Adrenal gland (tissue), 9 donors: ENCODE measurements at regions not wholly inside any gene's neighbourhood (a gene's known extent, or its start where the extent isn't known, plus 50 kb on each side); places are given as distances from the start of the nearest gene placed in this dataset.

Source experiments
- DNase-seq, 7 donors: peaks; one replicate each; pipeline ENCODE4 v3.0.0-alpha.2; 2019 to 2020
- H3K27ac ChIP-seq, 5 donors: fragments of 200-600 bp; sonication (generic) in 4 of 5; 1 replicate in 3 of 5; 2 replicates in 2 of 5; pipeline versions ENCODE4 v1.5.1 to v1.8.0; 2016 to 2020; ENCODE audit warnings: mild to moderate bottlenecking in 1 of 5
- H3K27me3 ChIP-seq: fragments of 200-600 bp; 2 replicates; pipeline ENCODE4 v1.8.0; 2021
- H3K36me3 ChIP-seq, 2 donors: fragments of 200-600 bp; replicated peaks in 1 of 2; 1 replicate in 1 of 2; 2 replicates in 1 of 2; pipeline versions ENCODE4 v1.5.1 to v1.8.0; 2018 to 2022
- H3K4me1 ChIP-seq, 2 donors: fragments of 200-600 bp; replicated peaks in 1 of 2; 1 replicate in 1 of 2; 2 replicates in 1 of 2; pipeline versions ENCODE4 v1.5.1 to v1.8.0; 2018 to 2021
- H3K4me3 ChIP-seq, 4 donors: fragments of 200-600 bp; sonication (generic) in 3 of 4; one replicate each; pipeline ENCODE4 v1.5.1; 2016 to 2018
- H3K9me3 ChIP-seq, 3 donors: fragments of 200-600 bp; sonication (generic) in 1 of 3; replicated peaks in 1 of 3; 1 replicate in 2 of 3; 2 replicates in 1 of 3; pipeline versions ENCODE4 v1.5.1 to v1.8.0; 2016 to 2021
- CTCF ChIP-seq, 6 experiments: fragments of 450-650 bp in 4 of 6; fragments of 200-600 bp in 2 of 6; sonication (generic) in 1 of 6; IDR thresholded peaks; 1 replicate in 5 of 6; 2 replicates in 1 of 6; pipeline versions ENCODE4 v1.5.1 to v1.8.0; 2016 to 2021; ENCODE audit warnings: antibody characterized with exemption in 6 of 6, mild to moderate bottlenecking in 2 of 6, moderate library complexity in 1 of 6
- POLR2A ChIP-seq, 2 donors: fragments of 450-650 bp; IDR thresholded peaks; one replicate each; pipeline ENCODE4 v1.6.1; 2017; ENCODE audit warnings: antibody characterized with exemption in 2 of 2, mild to moderate bottlenecking in 2 of 2, moderate library complexity in 1 of 2
- WGBS, 4 donors: extraction: QIAGEN DNeasy Blood & Tissue Kit in 2 of 4; methylation state at CpG; one replicate each; pipeline versions ENCODE4 v1.1.5 to v1.1.7; 2013 to 2017; 5-methylcytosine and 5-hydroxymethylcytosine counted together
- intact Hi-C, 2 donors: fragments of 100-400 bp; cut with DNase I; formaldehyde crosslinking; loops; one replicate each; pipeline versions ENCODE4 v1.14.1 to v1.15.0; 2022 to 2023
- donor health status: healthy with polysubstance abuse.
- donor health status: Bipolar disorder and iron deficiency.
- donor health status: DM: yes; HTN: yes; CAD: no.
- donor health status: DM: no; HTN: no; CAD: no.
- donor health status: DM: no; HTN: no; CAD: no.

DNA sequence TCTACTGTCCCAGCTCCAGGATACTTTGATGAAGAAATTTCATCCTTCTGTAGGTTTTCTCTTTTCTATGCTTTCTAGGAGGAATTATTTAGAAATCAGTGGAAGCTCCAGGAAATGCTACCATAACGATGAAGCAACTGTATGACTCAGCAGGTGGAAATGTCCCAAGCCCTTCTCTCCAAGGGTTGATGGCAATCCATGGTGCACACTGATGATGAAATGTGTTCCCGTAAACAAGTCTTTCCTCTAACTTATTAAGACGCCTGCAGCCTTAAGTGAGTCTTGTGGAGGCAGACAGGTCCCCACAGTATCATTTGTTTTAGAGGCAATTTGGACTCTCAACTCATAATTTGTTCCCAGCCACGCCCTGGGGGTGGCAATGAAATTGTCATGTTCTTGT, 777.6 kb upstream of the SOX11 start:
- H3K36me3 ChIP-seq, result no peaks in the 10 kb centered on the region
- no peak overlapping the region for H3K4me3 ChIP-seq
- H3K4me1 ChIP-seq, result no peaks in the 10 kb centered on the region
- H3K27ac ChIP-seq, result no peak overlapping the region
- intact Hi-C loops, result no loop called here
- 62 to 74% (median 68%) methylated on average over 4 of the region's 4 CpGs for WGBS, 4 donors
- no peaks in the 10 kb centered on the region for H3K27me3 ChIP-seq
- no peak for TF ChIP-seq POLR2A (IDR thresholded peaks at IDR 0.05)
- TF ChIP-seq CTCF (IDR thresholded peaks at IDR 0.05), result no peak
- DNase-seq, result no peak
- no peaks in the 10 kb centered on the region for H3K9me3 ChIP-seq

DNA sequence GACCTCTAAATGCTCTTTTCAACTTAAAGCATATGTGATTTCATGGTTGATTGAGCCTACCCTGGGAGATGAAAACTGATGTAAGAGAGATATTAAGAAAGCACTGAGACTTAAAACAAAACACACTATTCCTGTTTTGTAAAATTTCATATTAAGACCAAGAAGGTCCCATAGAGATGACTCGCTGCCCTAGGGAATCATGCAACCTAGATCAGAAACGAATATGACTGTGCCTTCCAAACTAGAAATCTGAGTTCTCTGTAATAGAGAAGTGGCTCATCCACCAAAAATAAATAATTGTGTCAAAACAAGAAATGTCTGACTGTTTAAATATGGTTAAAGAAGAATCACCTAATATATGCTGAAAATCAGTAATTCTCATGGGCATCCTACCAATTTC, 776.8 kb upstream of the SOX11 start:
- Histone ChIP-seq H3K27ac (no peak overlapping the region), H3K27me3 (no peaks in the 10 kb centered on the region), H3K9me3 (no peaks in the 10 kb centered on the region), H3K4me3 (no peak overlapping the region), H3K4me1 (no peaks in the 10 kb centered on the region), H3K36me3 (no peaks in the 10 kb centered on the region)
- no peak for DNase-seq
- TF ChIP-seq POLR2A (IDR thresholded peaks at IDR 0.05), result no peak
- TF ChIP-seq CTCF (IDR thresholded peaks at IDR 0.05), result no peak
- intact Hi-C loops, result no loop called here
- WGBS, 4 donors, result 62 to 88% (median 70%) methylated on average over 2 of the region's 2 CpGs

DNA sequence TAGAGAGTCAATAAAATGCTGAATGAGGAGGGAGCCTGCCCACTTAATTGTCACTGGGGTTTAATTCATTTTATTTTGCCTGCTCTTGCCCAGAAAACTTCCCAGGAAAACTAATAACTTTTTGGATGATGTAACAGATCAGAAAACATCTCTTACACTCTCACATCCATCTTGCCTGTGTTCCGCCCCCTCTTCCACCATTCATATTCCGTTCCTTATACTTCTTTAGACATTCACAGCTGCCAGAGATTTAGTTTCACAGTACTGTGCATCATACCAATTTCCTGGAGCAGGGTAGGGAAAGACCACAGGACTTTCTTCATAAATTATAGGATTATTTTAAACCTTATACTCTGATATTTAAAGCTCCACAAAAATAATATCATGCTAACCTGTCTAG, 776.1 kb upstream of the SOX11 start:
- DNase-seq, result no peak
- 41 to 45% (median 44%) methylated on average over 2 of the region's 2 CpGs for whole genome bisulfite sequencing, 4 donors
- Histone ChIP-seq H3K9me3 (no peaks in the 10 kb centered on the region), H3K4me1 (no peaks in the 10 kb centered on the region), H3K27ac (no peak overlapping the region), H3K4me3 (no peak overlapping the region), H3K27me3 (no peaks in the 10 kb centered on the region), H3K36me3 (no peaks in the 10 kb centered on the region)
- TF ChIP-seq POLR2A (IDR thresholded peaks at IDR 0.05), result no peak
- TF ChIP-seq CTCF (IDR thresholded peaks at IDR 0.05), result no peak
- intact Hi-C loops, result no loop called here

GRCh38 chr2:4930704-4931103, 761.5 kb upstream of the SOX11 start:
- no peaks in the 10 kb centered on the region for H3K27me3 ChIP-seq
- no peaks in the 10 kb centered on the region for H3K4me1 ChIP-seq
- no peak for DNase-seq
- TF ChIP-seq CTCF (IDR thresholded peaks at IDR 0.05) (no peak), POLR2A (IDR thresholded peaks at IDR 0.05) (no peak)
- H3K4me3 ChIP-seq, result no peak overlapping the region
- H3K27ac ChIP-seq, result no peak overlapping the region
- H3K36me3 ChIP-seq, result no peaks in the 10 kb centered on the region
- WGBS, 4 donors, result 63 to 80% (median 75%) methylated on average over 5 of the region's 5 CpGs
- intact Hi-C loops, result no loop called here
- no peaks in the 10 kb centered on the region for H3K9me3 ChIP-seq
